IMR-90 (cell line): ENCODE measurements at regions not wholly inside any gene's neighbourhood (a gene's known extent, or its start where the extent isn't known, plus 50 kb on each side); places are given as distances from the start of the nearest gene placed in this dataset.
"Not testable (repeated sequence)": the region's sequence is repeated elsewhere in the genome, so short reads cannot be mapped to it uniquely, and the experiment has no call there.

Experiments
- CEBPB ChIP-seq: IDR thresholded peaks from 2 replicates; pipeline ENCODE4 v1.6.1; 2012; ENCODE audit warnings: low read depth, low read length, improper control_type of control experiment
- FOS ChIP-seq: fragments of 150-350 bp; IDR thresholded peaks from 2 replicates; pipeline ENCODE4 v1.6.1; 2016; ENCODE audit warnings: low read depth, low read length
- POLR2A ChIP-seq: IDR thresholded peaks from 2 replicates; pipeline ENCODE4 v1.6.1; 2012; ENCODE audit warnings: mild to moderate bottlenecking, low read depth, low read length
- RAD21 ChIP-seq: IDR thresholded peaks from 2 replicates; pipeline ENCODE4 v1.6.1; 2012; ENCODE audit warnings: low read length, improper control_type of control experiment
- RCOR1 ChIP-seq: IDR thresholded peaks from 2 replicates; pipeline ENCODE4 v1.6.1; 2012; ENCODE audit warnings: mild to moderate bottlenecking, low read length, improper control_type of control experiment; ENCODE audit not compliant: insufficient replicate concordance
- RFX5 ChIP-seq: IDR thresholded peaks from 2 replicates; pipeline ENCODE4 v1.8.0; 2012; ENCODE audit warnings: low read depth, mild to moderate bottlenecking, low read length, moderate library complexity
- TF ChIP-seq, protein P1 (sequence below): conservative IDR thresholded peaks from 2 replicates; pipeline ENCODE4 v1.5.1; 2012; ENCODE audit warnings: mild to moderate bottlenecking, low read depth, low read length, improper control_type of control experiment
- TF ChIP-seq, protein P2 (sequence below): fragments of 150-350 bp; IDR thresholded peaks from 2 replicates; pipeline ENCODE4 v1.6.1; 2016; ENCODE audit warnings: low read depth, mild to moderate bottlenecking, low read length, moderate library complexity, borderline replicate concordance

DNA sequence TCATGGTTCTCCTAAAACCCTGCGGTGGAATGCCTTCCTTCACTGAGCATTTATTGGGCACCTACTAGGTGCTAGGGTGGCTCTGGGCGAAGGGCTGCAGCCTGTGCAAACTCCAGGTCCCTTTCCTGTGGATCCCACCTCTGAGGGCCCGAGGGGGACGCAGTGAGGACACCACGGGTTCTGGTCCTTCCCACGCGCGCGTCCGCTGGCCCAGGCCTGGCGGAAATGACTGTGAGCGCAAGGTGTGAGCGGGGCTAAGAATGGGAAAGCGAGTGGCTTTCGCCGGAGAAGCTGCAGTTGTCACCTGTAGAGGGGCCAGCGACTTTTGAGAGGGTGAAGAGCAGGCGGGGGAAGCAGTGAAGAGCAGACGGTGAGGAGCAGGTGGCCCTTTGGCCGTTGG lies 55.1 kb downstream of the PPIAL4A start:
- TF ChIP-seq, protein P1, sequence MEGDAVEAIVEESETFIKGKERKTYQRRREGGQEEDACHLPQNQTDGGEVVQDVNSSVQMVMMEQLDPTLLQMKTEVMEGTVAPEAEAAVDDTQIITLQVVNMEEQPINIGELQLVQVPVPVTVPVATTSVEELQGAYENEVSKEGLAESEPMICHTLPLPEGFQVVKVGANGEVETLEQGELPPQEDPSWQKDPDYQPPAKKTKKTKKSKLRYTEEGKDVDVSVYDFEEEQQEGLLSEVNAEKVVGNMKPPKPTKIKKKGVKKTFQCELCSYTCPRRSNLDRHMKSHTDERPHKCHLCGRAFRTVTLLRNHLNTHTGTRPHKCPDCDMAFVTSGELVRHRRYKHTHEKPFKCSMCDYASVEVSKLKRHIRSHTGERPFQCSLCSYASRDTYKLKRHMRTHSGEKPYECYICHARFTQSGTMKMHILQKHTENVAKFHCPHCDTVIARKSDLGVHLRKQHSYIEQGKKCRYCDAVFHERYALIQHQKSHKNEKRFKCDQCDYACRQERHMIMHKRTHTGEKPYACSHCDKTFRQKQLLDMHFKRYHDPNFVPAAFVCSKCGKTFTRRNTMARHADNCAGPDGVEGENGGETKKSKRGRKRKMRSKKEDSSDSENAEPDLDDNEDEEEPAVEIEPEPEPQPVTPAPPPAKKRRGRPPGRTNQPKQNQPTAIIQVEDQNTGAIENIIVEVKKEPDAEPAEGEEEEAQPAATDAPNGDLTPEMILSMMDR, result not testable (repeated sequence)
- not testable (repeated sequence) for TF ChIP-seq RFX5, POLR2A, RAD21, RCOR1, FOS, CEBPB
- TF ChIP-seq, protein P2, sequence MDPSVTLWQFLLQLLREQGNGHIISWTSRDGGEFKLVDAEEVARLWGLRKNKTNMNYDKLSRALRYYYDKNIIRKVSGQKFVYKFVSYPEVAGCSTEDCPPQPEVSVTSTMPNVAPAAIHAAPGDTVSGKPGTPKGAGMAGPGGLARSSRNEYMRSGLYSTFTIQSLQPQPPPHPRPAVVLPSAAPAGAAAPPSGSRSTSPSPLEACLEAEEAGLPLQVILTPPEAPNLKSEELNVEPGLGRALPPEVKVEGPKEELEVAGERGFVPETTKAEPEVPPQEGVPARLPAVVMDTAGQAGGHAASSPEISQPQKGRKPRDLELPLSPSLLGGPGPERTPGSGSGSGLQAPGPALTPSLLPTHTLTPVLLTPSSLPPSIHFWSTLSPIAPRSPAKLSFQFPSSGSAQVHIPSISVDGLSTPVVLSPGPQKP, result not testable (repeated sequence)
